AG04450 (cell line): ENCODE measurements at regions not wholly inside any gene's neighbourhood (a gene's known extent, or its start where the extent isn't known, plus 50 kb on each side); places are given as distances from the start of the nearest gene placed in this dataset.

Experiments
- CTCF ChIA-PET: fragments of 300-600, 350-600 bp; formaldehyde crosslinking; extraction: SDS; loops from one replicate; lab custom pipeline; 2022; ENCODE audit warnings: antibody characterized with exemption, inconsistent platforms; lab: Charles Lee
- POLR2A ChIA-PET: fragments of 350-600 bp; formaldehyde crosslinking; extraction: SDS; loops from one replicate; lab custom pipeline; 2021; ENCODE audit warnings: antibody characterized with exemption, inconsistent platforms; lab: Yijun Ruan, JAX
- DNase-seq: peaks from one replicate; pipeline ENCODE4 v3.0.0-alpha.2; 2011; ENCODE audit warnings: low read depth, low spot score
- H3K27ac ChIP-seq: one replicate; pipeline ENCODE4 v1.5.1; 2012; ENCODE audit warnings: low read depth, low read length, control low read depth
- H3K27me3 ChIP-seq: one replicate; pipeline ENCODE4 v1.6.0; 2012; ENCODE audit warnings: low read length; ENCODE audit not compliant: control insufficient read depth, insufficient read depth
- H3K4me3 ChIP-seq: 2 replicates; pipeline ENCODE4 v1.5.1; 2011; ENCODE audit warnings: mild to moderate bottlenecking, low read depth, low read length, control low read depth
- H3K9me3 ChIP-seq: 2 replicates; pipeline ENCODE4 v1.5.1; 2012; ENCODE audit warnings: low read length; ENCODE audit not compliant: control insufficient read depth, insufficient read depth
- CTCF ChIP-seq: IDR thresholded peaks from 2 replicates; pipeline ENCODE4 v1.5.1; 2011; ENCODE audit warnings: low read depth, low read length, control low read depth, inconsistent platforms

- DNase-seq, result peak; percentile 8
- peak; percentile 56 for TF ChIP-seq CTCF
- CTCF ChIA-PET, result interaction anchor here (1.2 kb wide), 2 partner anchors 10 to 1898 kb away, joined by 3 read pairs; no protein-coding TSS in a partner anchor
- POLR2A ChIA-PET, result no interaction called here
- H3K9me3 ChIP-seq, result no peaks in the 10 kb centered on the region; the same call in 1 of the 2 replicates
- no peak overlapping the region for H3K27ac ChIP-seq
- H3K4me3 ChIP-seq, result no peak overlapping the region
- H3K27me3 ChIP-seq, result no peaks in the 10 kb centered on the region
Measured at GRCh38 chr2:14944562-14945346, 312.2 kb downstream of the LRATD1 start.

DNA sequence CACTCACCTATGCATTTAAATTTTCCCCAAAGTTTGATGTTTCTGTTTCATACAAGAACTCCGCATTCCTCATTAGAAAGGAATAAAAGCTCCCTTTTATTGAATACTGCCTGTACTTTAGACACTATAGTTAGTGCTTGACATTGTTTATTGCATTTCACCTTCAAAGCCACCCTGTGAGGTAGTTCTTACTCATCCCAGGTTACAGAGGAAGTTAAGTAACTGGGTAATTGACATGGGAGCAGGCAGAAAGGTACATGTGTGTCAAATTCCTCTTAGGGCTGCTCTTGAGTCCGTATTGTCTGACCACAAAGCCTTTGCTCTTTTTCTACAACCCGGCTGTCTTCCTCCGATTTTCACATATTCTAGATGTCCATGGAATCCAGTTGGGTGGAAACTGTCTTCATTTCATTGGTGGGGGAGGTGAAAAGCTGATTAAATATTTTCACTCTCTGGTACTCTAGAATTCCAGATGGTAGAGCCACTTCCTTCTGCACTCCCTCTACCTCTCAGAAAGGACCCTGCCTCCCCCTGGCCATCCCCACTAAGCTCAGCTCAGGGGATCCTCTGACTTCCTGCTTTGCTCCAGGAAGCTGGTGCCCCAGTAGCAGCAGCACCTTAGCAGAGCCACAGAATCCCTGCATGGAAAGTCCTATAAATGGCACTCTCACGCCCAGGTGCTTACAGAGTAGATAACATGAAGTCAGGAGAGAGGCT, 319.2 kb downstream of the LRATD1 start:
- no peak for DNase-seq
- Histone ChIP-seq H3K27me3 (no peaks in the 10 kb centered on the region), H3K4me3 (no peak overlapping the region), H3K27ac (no peak overlapping the region), H3K9me3 (no peaks in the 10 kb centered on the region)
- no peak for TF ChIP-seq CTCF
- ChIA-PET POLR2A (no interaction called here), CTCF (interaction anchor here (0.6 kb wide), 1 partner anchor 320 kb away, joined by 6 read pairs; no protein-coding TSS in a partner anchor)

DNA sequence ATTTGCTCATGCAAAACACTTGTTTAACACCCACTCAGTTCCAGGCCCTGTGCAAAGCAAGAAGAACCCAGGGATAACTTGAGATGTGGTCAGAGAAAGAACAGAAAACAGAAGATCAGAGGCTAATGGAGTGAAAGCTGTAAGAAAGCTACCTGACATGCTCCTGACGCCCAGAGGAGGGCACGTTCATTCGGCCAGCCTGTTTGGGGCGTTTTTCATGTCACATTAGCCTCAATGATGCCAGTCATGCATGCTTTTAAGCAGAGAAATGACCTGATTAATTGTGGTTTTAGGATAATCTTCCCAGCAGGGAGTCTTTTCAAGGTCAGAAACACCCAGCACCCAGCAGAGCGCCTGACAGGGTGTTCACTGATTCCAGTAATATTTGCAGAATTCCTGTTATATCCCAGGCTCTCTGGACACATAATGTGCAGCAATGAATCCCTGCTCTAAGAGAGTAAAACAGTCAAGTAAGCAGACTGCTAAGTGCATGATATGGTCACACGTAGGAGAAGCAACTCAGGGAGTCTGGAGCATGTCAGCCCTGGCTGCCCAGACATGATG, 320.0 kb downstream of the LRATD1 start:
- H3K9me3 ChIP-seq, result no peaks in the 10 kb centered on the region
- no peaks in the 10 kb centered on the region for H3K27me3 ChIP-seq
- no peak for DNase-seq
- POLR2A ChIA-PET, result no interaction called here
- no peak overlapping the region for H3K27ac ChIP-seq
- H3K4me3 ChIP-seq, result no peak overlapping the region
- TF ChIP-seq CTCF, result no peak
- CTCF ChIA-PET, result no interaction called here

- no peak for TF ChIP-seq CTCF
- DNase-seq, result no peak
- POLR2A ChIA-PET, result no interaction called here
- Histone ChIP-seq H3K27me3 (no peaks in the 10 kb centered on the region), H3K4me3 (no peak overlapping the region), H3K9me3 (no peaks in the 10 kb centered on the region), H3K27ac (no peak overlapping the region)
- CTCF ChIA-PET, result interaction anchor here (1.6 kb wide), 1 partner anchor 11 kb away, joined by 5 read pairs; no protein-coding TSS in a partner anchor
Measured at GRCh38 chr2:14960686-14961324, 328.3 kb downstream of the LRATD1 start.
